ENCODE measurements at regions not wholly inside any gene's neighbourhood (a gene's known extent, or its start where the extent isn't known, plus 50 kb on each side); places are given as distances from the start of the nearest gene placed in this dataset.

- DNase-seq: no peak
These were observed 372.4 kb upstream of the SLIT2 start for GRCh38 chr4:19879330-19879729.

GRCh38 chr4:19857991-19858390 lies 393.7 kb upstream of the SLIT2 start:
- DNase-seq: no peak

- no peak for DNase-seq
These were observed 394.3 kb upstream of the SLIT2 start for GRCh38 chr4:19857380-19857779.

- DNase-seq: no peak
These were observed 400.8 kb upstream of the SLIT2 start for GRCh38 chr4:19850909-19851308.

GRCh38 chr4:19844446-19844845 lies 407.3 kb upstream of the SLIT2 start:
- DNase-seq: no peak

GRCh38 chr4:19842471-19842870 lies 409.2 kb upstream of the SLIT2 start:
- DNase-seq: no peak

- DNase-seq: no peak
These were observed 412.8 kb upstream of the SLIT2 start for GRCh38 chr4:19838858-19839257.

GRCh38 chr4:19835429-19835828 lies 416.3 kb upstream of the SLIT2 start:
- no peak for DNase-seq

GRCh38 chr4:19832411-19832810 lies 419.3 kb upstream of the SLIT2 start:
- no peak for DNase-seq

- DNase-seq: no peak
These were observed 419.9 kb upstream of the SLIT2 start for GRCh38 chr4:19831644-19832285.

GRCh38 chr4:19829101-19829500 lies 422.6 kb upstream of the SLIT2 start:
- DNase-seq: no peak

GRCh38 chr4:19823781-19824180 lies 427.9 kb upstream of the SLIT2 start:
- no peak for DNase-seq

- no peak for DNase-seq
These were observed 432.0 kb upstream of the SLIT2 start for GRCh38 chr4:19819737-19820136.

- no peak for DNase-seq
These were observed 441.7 kb upstream of the SLIT2 start for GRCh38 chr4:19809989-19810388.

- DNase-seq: no peak
These were observed 444.2 kb upstream of the SLIT2 start for GRCh38 chr4:19807505-19807904.

- no peak for DNase-seq
These were observed 444.8 kb upstream of the SLIT2 start for GRCh38 chr4:19806865-19807264.

GRCh38 chr4:19803406-19803805 lies 448.3 kb upstream of the SLIT2 start:
- no peak for DNase-seq

- DNase-seq: no peak
These were observed 457.9 kb upstream of the SLIT2 start for GRCh38 chr4:19793831-19794230.

- DNase-seq: no peak
These were observed 460.1 kb upstream of the SLIT2 start for GRCh38 chr4:19791422-19792123.

- no peak for DNase-seq
These were observed 465.1 kb upstream of the SLIT2 start for GRCh38 chr4:19786616-19787015.

- no peak for DNase-seq
These were observed 468.0 kb upstream of the SLIT2 start for GRCh38 chr4:19783667-19784223.

GRCh38 chr4:19780871-19781270 lies 470.8 kb upstream of the SLIT2 start:
- no peak for DNase-seq

GRCh38 chr4:19776929-19777328 lies 474.8 kb upstream of the SLIT2 start:
- no peak for DNase-seq

- no peak for DNase-seq
These were observed 475.7 kb upstream of the SLIT2 start for GRCh38 chr4:19776021-19776459.
